Nephron (organoid): ENCODE measurements at regions not wholly inside any gene's neighbourhood (a gene's known extent, or its start where the extent isn't known, plus 50 kb on each side); places are given as distances from the start of the nearest gene placed in this dataset.
A peak's percentile ranks its signal among the peaks of the same experiment; 100 is the strongest.

ENCODE experiments used
- H3K27ac Mint-ChIP-seq, 3 experiments: 2 replicates each; pipeline ENCODE4 v1.8.0; 2020; ENCODE audit warnings: mixed read lengths in 3 of 3, mild to moderate bottlenecking in 2 of 3, moderate library complexity in 1 of 3
- H3K27me3 Mint-ChIP-seq: 2 replicates; pipeline ENCODE4 v1.8.0; 2021; ENCODE audit warnings: low read depth, mild to moderate bottlenecking, moderate library complexity, mixed read lengths
- H3K36me3 Mint-ChIP-seq: 2 replicates; pipeline ENCODE4 v1.8.0; 2020; ENCODE audit warnings: low read depth, mixed read lengths
- H3K4me1 Mint-ChIP-seq: 2 replicates; pipeline ENCODE4 v1.8.0; 2020; ENCODE audit warnings: mixed read lengths
- H3K4me3 Mint-ChIP-seq, 3 experiments: 2 replicates each; pipeline ENCODE4 v1.8.0; 2020; ENCODE audit warnings: mild to moderate bottlenecking in 3 of 3, mixed read lengths in 3 of 3, moderate library complexity in 2 of 3
- H3K9me3 Mint-ChIP-seq: 2 replicates; pipeline ENCODE4 v1.8.0; 2020; ENCODE audit warnings: mixed read lengths
- TF ChIP-seq, protein P1 (sequence below), 3 experiments: fragments of 200-600 bp; sonication (generic); IDR thresholded peaks; one replicate each; pipeline ENCODE4 v1.5.0; 2021; ENCODE audit warnings: antibody characterized with exemption in 3 of 3; ENCODE audit not compliant: unreplicated experiment in 3 of 3

GRCh38 chr1:30819244-30819571 is 61.6 kb upstream of the LAPTM5 start:
- Mint-ChIP-seq H3K4me1 (peaks cover 48% of the 10 kb centered on the region), H3K27ac (peak overlapping the region in 1 of 3 experiments; percentile 30), H3K36me3 (no peaks in the 10 kb centered on the region), H3K4me3 (no peak overlapping the region), H3K27me3 (peaks cover 13% of the 10 kb centered on the region), H3K9me3 (no peaks in the 10 kb centered on the region)
- TF ChIP-seq, protein P1, sequence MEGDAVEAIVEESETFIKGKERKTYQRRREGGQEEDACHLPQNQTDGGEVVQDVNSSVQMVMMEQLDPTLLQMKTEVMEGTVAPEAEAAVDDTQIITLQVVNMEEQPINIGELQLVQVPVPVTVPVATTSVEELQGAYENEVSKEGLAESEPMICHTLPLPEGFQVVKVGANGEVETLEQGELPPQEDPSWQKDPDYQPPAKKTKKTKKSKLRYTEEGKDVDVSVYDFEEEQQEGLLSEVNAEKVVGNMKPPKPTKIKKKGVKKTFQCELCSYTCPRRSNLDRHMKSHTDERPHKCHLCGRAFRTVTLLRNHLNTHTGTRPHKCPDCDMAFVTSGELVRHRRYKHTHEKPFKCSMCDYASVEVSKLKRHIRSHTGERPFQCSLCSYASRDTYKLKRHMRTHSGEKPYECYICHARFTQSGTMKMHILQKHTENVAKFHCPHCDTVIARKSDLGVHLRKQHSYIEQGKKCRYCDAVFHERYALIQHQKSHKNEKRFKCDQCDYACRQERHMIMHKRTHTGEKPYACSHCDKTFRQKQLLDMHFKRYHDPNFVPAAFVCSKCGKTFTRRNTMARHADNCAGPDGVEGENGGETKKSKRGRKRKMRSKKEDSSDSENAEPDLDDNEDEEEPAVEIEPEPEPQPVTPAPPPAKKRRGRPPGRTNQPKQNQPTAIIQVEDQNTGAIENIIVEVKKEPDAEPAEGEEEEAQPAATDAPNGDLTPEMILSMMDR (IDR thresholded peaks at IDR 0.05; ENCODE audit: unreplicated experiment in 3 of 3), result no peak

DNA sequence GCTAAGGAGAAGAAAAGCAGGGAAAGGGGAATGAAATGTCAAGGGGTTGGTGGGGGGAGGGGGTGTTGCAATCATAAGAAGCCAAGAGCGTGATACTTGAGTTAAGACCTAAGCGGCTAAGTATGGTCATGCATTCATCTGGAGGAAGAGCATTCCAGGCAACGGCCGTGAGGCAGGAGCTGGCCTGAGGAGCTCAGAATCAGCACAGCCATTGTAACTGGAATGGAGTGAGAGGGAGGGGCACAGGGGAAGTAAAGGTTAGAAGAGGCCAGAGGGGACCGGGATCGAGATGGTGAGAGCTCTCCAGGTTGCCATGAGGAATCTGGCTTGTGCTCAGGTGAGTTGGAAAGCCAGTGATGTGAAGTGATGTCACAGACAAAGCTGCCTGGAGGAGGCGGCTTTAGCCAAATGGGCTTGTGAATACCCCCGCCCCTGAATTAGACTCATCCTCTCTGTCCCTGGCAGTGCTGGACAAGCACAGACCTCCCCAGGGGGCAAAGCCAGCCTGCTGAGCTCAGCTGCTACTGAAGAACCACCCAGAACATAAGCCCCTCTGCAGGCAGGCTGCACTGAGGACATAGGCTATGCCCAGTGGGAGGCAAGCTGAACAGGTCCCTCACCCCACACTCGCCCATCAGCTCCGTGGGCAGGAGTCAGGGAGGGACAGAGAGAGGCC is 61.1 kb upstream of the LAPTM5 start:
- peak overlapping the region in 1 of 3 experiments; percentile 49 for H3K27ac Mint-ChIP-seq
- TF ChIP-seq, protein P1 (IDR thresholded peaks at IDR 0.05; ENCODE audit: unreplicated experiment in 3 of 3), result no peak
- H3K4me3 Mint-ChIP-seq, result peak overlapping the region in 1 of 3 experiments; percentile 19
- H3K27me3 Mint-ChIP-seq, result peaks cover 13% of the 10 kb centered on the region
- H3K9me3 Mint-ChIP-seq, result no peaks in the 10 kb centered on the region
- H3K36me3 Mint-ChIP-seq, result no peaks in the 10 kb centered on the region
- H3K4me1 Mint-ChIP-seq, result peaks cover 44% of the 10 kb centered on the region

GRCh38 chr1:30817548-30817947 is 60.0 kb upstream of the LAPTM5 start:
- Mint-ChIP-seq H3K4me1 (peaks cover 37% of the 10 kb centered on the region), H3K27me3 (peaks cover 13% of the 10 kb centered on the region), H3K36me3 (no peaks in the 10 kb centered on the region), H3K9me3 (no peaks in the 10 kb centered on the region), H3K4me3 (no peak overlapping the region), H3K27ac (no peak overlapping the region)
- TF ChIP-seq, protein P1 (IDR thresholded peaks at IDR 0.05; ENCODE audit: unreplicated experiment in 3 of 3), result no peak

DNA sequence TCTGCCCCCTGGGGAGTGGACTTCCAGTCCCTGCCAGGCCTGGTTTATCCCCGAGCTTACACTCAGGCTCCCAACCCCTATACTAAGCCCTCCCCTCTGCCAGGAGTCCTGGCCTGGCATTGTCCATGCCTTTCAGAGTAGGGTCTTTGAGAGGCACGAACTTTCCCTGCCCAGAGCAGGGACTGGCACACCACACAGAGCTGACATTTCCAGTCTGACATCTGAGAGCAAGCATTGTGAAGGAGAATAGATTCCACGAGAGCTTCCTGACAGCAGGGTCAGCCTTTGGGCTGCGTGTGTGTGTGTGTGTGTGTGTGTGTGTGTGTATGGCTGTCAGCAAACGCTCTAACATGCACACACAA is 59.5 kb upstream of the LAPTM5 start:
- H3K27ac Mint-ChIP-seq, result peak overlapping the region in 1 of 3 experiments; percentile 17
- H3K4me3 Mint-ChIP-seq, result no peak overlapping the region
- H3K9me3 Mint-ChIP-seq, result no peaks in the 10 kb centered on the region
- H3K36me3 Mint-ChIP-seq, result no peaks in the 10 kb centered on the region
- H3K4me1 Mint-ChIP-seq, result peaks cover 35% of the 10 kb centered on the region
- peaks cover 13% of the 10 kb centered on the region for H3K27me3 Mint-ChIP-seq
- TF ChIP-seq, protein P1 (IDR thresholded peaks at IDR 0.05; ENCODE audit: unreplicated experiment in 3 of 3), result no peak

- TF ChIP-seq, protein P1 (IDR thresholded peaks at IDR 0.05; ENCODE audit: unreplicated experiment in 3 of 3), result no peak
- H3K4me3 Mint-ChIP-seq, result no peak overlapping the region
- peaks cover 29% of the 10 kb centered on the region for H3K4me1 Mint-ChIP-seq
- peak overlapping the region in 2 of 3 experiments; percentile 17 to 63 for H3K27ac Mint-ChIP-seq
- H3K36me3 Mint-ChIP-seq, result no peaks in the 10 kb centered on the region
- peaks cover 13% of the 10 kb centered on the region for H3K27me3 Mint-ChIP-seq
- H3K9me3 Mint-ChIP-seq, result no peaks in the 10 kb centered on the region
These were observed 58.9 kb upstream of the LAPTM5 start for GRCh38 chr1:30816211-30817076.
